Hematopoietic multipotent progenitor cell treated with erythropoietin and hydrocortisone succinate and interleukin-3 and kit ligand, for 17 days (in vitro differentiated cells): ENCODE measurements at regions not wholly inside any gene's neighbourhood (a gene's known extent, or its start where the extent isn't known, plus 50 kb on each side); places are given as distances from the start of the nearest gene placed in this dataset.
"Not testable (repeated sequence)": the region's sequence is repeated elsewhere in the genome, so short reads cannot be mapped to it uniquely, and the experiment has no call there.

Source experiments
- DNase-seq: peaks from one replicate; pipeline ENCODE4 v3.0.0-alpha.2; 2015; ENCODE audit warnings: low spot score

DNA sequence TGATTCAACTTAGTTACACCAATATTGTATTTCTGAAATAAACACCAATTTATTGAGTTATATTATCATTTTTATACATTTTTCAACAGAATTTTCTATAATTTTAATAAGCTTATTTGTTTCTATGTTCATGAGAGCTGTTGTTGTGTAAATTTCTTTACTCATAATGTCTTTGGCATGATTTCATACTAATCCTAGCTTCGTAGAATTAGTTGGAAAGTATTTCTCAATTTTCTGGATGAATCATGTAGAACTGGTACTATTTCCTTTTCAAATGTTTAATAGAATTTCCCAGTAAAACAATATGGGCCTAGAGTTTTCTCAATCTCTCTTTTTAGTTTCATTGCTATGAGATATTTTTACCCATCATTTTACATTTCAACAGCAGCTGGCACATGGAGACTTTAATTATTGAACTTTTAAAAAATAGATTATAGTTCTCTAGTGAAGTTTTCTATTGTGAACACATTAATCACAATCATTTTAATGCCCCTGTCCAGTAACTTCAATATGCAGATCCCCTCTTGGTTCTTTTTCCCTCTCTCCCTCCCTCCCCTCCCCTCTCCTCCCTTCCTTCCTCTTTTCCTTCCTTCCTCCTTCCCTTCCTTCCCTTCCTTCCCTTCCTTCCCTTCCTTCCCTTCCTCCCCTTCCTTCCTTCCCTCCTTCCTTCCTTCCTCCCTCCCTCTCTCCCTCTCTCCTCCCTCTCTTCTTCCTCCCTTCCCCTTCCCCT, 1357.1 kb downstream of the ZPLD1 start:
- DNase-seq = no peak

- DNase-seq = no peak
Observed at GRCh38 chr3:103794656-103795055, 1359.8 kb downstream of the ZPLD1 start.

DNA sequence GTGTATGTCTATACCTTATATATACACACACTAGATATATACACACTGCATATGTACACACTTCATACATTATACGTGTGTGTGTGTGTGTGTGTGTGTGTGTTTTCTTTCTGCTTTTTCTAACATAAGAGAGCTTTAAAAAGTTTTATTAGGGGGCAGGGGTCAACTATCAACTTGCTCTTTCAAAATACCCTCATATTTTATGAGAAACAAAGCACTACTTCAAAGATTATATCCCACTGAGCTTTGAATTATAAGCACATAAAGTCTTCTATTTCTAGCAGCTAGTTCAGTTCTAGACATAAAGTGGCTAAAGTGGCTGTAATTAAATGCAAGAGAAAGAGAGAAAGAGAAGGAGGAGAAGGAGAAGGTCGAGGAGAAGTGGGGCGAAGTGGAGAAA, 1361.3 kb downstream of the ZPLD1 start:
- no peak for DNase-seq

GRCh38 chr3:103803787-103804186, 1369.0 kb downstream of the ZPLD1 start:
- no peak for DNase-seq

DNA sequence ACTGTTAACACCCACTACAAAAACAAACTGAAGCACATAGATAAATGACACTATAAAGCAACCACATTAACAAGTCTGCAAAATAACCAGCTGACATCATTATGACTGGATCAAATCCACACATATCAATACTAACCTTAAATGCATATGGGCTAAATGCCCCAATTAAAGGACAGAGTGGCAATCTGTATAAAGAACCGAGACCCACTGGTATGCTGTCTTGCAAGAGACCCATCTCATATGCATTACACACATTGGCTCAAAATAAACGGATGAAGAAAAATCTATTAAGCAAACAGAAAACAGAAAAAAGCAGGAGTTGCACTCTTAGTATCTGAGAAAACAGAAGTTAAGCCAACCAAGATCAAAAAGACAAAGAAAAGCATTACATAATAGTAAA, 1375.4 kb downstream of the ZPLD1 start:
- no peak for DNase-seq

- no peak for DNase-seq
Observed at GRCh38 chr3:103813955-103814354, 1379.1 kb downstream of the ZPLD1 start.

DNA sequence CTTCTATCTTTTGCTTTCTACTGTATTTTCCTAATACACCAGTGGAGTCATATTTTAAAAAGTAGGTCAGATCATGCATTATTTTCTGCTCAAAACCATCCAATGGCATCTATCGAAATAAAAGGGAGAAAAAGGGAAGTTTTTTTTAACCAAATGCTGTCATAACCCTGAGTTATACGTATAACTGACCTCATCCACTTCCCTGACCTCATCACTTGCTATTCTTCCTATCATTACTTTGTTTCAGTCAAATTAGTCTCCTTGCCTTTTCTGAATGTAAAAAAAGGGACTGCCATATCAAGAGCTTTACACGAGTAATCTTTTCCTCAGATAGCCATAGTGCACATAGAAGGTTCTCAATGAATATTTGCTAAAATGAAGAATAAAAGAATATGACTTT, 1383.6 kb downstream of the ZPLD1 start:
- no peak for DNase-seq

DNA sequence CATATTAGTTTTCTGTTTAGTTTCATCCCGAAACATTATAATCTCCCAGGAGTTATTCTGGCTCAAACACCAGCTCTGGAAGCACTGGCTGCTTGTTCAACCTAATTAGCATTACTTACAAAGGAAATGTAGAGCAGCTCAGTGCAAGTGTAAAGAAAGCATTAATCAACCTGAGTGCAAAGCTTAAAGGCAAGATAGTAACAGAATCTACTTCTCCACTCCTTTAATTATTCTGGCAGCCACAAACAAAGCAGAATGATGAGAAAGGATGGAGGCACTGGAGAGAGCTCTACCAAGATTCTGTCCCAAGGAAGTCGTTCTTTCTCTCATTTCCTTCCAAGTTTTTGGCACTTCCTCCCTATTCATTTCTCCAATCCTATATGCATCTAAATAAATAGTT, 1384.0 kb downstream of the ZPLD1 start:
- no peak for DNase-seq

- DNase-seq = no peak
Observed at GRCh38 chr3:103825586-103825985, 1390.8 kb downstream of the ZPLD1 start.

DNA sequence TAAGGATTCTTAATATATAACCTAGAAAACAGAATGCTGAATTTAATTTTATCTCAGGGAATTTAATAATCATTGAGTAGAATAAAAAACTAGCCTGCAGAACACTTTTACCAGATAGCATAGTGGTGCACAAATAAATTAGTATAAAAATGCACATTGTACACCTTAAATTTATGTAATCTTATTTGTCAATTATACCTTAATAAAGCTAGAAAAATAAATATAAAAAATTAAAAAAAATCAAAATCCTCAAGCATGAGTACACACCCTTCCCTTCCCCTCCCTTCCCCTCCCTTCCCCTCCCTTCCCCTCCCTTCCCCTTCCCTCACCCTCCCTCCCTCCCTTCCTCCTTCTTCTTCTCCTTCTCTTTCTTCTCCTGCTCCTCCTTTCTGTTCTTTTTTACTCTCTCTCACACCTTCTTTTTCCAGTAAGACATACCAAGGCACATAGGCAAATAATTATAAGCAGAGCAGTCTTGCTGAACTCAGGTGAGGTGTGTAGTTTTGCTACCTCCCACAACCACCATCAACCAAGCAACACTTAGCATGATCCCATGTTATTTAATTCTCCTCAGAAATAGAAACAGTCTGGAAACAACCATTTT, 1395.0 kb downstream of the ZPLD1 start:
- DNase-seq = no peak

- no peak for DNase-seq
Observed at GRCh38 chr3:103847081-103848062, 1412.6 kb downstream of the ZPLD1 start.

- no peak for DNase-seq
Observed at GRCh38 chr3:103851793-103852192, 1417.0 kb downstream of the ZPLD1 start.

DNA sequence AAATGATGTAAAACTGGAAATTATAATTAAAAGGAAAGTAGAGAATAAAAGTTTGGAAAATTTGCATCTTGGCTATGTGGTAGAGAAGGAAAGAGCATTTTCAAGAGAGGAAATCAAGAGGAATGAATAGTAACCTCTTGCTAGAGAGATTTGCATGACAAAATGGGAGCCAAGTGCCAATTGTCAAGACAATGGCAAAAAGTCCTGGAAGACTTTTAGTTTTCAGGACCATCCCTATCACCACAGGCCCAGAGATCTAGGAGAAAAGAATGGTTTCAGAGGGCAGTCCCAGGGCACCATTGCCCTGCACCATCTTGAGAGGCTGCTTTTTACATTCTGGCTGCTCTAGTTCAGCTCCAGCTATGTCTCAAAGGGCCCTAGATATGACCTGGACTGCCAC, 1427.6 kb downstream of the ZPLD1 start:
- DNase-seq = no peak

DNA sequence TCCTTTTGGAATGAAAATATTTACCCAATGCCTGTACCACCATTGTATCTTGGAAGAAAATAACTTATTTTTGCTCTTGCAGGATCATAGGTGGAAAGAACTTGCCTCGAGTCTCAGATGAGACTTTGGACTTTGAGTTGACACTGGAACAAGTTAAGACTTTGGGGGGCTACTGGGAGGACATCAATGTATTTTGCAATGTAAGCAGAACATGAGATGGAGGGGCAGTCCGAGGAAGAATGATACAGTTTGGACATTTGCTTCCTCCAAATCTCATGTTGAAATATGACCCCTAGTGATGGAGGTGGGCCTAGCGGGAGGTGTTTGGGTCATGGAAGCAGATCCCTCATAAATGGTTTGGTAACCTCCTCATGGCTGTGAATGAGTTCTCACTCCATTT, 1428.6 kb downstream of the ZPLD1 start:
- DNase-seq = no peak

GRCh38 chr3:103866113-103866512, 1431.3 kb downstream of the ZPLD1 start:
- no peak for DNase-seq

DNA sequence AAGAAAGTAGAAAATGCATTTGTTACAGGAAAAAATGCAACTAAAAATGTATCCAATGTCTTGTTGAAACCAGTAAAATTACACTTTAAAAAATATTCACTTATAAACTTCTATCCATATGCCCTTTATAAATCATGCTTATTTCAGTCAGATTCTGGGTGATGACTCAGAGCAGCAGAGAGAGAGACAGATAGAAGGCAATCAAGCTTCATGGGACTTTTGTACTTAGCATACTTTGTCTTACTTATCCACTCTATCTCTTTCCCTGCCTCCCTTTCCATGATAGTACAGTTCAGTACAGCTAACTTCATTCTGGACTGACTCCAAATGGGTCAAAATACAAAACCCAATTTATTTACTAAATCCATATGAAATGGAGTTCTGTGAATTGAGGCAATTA, 1438.2 kb downstream of the ZPLD1 start:
- no peak for DNase-seq

DNA sequence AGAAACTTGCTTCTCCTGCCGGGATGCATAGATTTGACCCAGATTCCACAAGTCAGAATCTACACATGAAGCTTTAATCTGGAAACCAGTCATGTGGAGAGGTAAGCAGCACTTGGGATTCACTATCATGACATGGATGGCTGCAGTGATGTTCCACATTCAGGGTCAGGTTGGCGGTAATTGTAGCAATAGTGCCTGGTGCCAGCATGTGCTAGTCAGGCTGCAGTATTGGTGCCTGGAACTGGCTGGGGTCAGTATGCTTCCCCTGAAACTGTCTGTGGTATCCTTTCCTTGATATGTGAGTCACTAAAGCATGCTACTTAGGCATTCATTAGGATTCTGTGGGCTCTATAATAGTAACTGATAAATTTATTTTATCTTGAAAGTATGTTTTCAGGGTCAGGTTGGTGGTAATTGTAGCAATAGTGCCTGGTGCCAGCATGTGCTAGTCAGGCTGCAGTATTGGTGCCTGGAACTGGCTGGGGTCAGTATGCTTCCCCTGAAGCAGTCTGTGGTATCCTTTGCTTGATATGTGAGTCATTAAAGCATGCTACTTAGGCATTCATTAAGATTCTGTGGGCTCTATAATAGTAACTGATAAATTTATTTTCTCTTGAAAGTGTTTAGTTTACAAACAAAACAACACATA, 1439.2 kb downstream of the ZPLD1 start:
- no peak for DNase-seq

GRCh38 chr3:103881809-103882208, 1447.0 kb downstream of the ZPLD1 start:
- DNase-seq = not testable (repeated sequence)

- DNase-seq = no peak
Observed at GRCh38 chr3:103889675-103890074, 1454.9 kb downstream of the ZPLD1 start.

GRCh38 chr3:103894162-103894822, 1459.5 kb downstream of the ZPLD1 start:
- DNase-seq = no peak

GRCh38 chr3:103899328-103899727, 1464.5 kb downstream of the ZPLD1 start:
- no peak for DNase-seq

DNA sequence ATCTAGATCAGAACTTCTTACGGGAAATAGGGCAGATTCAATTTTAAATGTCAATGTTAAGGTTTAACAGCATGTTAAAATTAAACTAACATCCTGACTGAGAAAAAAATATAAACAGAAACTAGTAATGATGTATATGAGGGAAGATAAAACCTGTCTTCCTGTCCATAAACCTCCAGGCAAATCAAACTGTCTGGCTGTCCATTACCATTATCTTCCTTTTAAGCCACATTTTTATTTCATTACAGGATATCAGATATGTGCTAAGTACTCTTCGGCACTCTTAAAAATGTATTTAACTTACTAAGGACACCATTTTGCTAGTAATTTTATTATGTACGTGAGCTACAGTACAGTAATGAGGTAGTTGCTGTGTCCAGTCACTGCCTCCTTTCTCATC, 1461.7 kb upstream of the ALCAM start:
- no peak for DNase-seq
